NOMO-1 treated with dmso at 0.1 percent for 144 hours (cell line): ENCODE measurements at regions not wholly inside any gene's neighbourhood (a gene's known extent, or its start where the extent isn't known, plus 50 kb on each side); places are given as distances from the start of the nearest gene placed in this dataset.

ENCODE experiments used
- DNase-seq: peaks from one replicate; lab custom pipeline; 2025; ENCODE audit not compliant: unreplicated experiment; lab: John Stamatoyannopoulos, UW

DNA sequence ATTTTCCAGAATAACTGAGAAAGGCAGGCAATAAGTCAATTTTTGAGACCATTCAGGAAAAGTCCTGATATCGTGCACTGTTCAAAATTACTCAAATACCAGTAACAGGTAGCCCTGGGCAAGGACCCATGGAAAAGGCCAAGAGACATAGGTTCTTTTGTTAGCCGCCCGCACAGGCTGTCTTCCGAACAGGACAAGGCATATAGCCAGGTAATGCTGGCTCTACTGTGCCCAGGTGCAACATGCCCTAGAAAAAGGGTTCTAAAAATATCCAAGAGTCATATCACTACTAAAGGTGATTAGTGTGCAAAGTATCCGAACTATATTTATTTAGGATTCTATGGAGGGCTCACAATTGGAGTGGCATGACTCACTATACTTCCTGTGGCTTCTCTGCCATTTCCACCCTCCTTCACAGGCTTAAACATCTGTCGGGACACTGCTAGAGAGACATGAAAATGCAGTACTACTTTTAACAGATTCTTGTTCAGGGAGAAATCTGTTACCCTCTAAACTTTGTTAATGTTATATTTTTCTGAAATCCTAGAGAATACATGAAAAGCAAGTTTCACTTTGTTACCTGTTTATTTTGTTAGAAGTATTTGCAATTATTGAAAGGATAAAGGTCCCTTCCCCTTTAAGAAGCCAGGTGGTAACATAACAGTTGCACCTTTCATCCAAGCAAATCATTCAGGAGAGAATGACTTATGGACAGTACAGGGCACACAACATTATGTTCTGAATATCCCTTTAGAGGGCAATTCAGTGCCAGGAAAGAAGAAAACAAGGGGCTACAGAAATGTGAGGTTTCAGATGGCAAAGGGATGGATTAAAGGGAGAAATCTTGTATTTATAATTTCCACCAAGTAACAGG is 293.3 kb upstream of the THBS1 start:
- no peak for DNase-seq

DNA sequence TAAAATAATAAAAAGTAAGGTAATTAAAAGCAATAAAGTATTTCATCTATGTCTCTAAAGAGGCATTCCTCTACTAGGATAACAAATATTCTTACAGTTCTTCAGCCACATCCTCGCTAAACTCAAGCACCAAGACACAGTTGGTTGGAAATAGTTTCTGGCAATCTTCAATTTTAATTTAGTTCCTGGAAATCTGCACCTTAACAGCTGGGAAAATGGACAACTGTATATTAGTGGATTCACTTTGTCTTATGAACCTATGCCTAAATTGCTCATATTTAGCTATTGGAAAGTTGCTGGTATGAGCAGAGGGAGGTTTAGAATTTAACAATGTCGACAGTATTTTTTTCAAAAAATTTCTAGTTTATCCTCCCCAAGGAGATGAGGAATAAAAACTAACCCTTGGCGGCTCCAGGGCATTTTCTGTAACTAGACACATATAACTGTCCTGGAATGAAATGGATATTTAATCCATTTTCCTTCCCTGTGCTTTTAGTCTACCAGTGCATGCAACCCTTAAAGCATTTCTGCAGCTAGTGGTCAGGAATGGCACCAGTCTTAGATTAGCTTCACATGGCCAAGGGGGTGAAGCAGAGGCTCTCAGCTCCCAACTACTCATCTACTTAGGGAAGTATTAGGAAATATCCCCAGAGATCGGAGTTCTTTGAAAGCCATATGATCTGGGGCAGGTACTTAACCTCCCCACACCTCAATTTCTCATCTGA is 290.0 kb upstream of the THBS1 start:
- DNase-seq: no peak

DNA sequence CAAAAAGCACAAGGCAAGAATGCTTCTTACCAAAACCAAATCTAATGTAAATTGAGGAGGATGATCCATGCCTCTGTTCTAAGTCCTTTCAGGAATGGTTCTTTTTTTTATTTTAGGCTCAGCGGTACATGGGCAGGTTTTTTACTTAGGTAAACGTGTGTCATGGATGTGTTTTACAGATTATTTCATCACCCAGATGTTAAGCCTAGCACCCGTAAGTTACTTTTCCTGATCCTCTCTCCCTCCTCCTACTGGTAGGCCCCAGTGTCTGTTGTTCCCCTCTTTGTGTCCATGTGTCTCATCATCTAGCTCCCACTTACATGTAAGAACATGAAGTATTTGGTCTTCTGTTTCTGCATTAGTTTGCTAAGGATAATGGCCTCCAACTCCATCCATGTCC is 289.2 kb upstream of the THBS1 start:
- no peak for DNase-seq

DNA sequence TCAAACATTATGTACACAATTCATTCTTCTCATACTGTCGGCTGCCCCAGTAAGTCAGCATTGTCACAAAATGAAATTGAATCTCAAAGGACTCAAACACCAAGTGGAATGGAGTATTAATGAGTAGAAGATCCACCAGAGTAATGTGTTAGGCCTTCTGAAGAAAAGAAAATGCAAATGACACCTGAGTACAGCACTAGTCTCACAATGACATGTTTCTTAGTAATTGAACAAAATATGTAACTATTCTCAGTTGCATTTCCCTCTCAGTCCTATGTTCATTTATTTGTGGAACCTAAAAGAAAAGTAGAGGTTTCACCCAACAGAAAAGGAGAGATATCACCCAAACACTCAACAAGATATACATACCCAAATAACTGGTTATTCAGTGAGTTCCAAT is 283.9 kb upstream of the THBS1 start:
- no peak for DNase-seq

DNA sequence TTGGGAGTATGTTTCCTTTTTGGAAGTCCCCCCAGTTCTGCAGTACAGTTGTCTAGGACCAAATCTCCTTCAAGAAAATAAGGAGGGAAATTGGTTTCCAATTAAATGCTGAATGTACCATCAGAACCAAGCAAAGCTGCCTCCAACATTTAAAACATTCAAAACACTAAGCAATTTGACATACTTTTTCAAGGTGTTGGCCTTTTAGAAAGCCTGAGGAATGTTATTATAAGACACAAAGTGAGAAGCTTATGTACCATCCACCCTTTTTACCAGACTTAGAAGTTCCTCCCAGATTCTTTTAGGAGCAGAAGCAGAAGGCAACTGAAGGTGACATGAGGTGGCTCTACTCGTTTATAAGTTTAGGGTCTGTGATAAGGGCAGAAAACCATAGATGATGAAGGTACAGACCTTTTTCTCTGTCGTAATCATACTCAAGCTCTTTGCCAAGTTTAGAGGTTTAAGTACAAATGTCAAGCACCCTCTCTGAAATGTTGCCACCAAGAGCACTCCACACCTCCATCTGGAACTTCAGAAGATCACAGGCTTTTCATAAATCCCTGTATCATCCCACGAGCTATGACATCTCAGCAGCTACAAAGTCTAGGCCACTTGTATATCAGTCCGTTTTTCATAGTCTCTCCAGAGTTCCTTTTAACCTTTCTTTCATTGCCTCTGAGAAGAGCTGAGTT is 282.5 kb upstream of the THBS1 start:
- no peak for DNase-seq

DNA sequence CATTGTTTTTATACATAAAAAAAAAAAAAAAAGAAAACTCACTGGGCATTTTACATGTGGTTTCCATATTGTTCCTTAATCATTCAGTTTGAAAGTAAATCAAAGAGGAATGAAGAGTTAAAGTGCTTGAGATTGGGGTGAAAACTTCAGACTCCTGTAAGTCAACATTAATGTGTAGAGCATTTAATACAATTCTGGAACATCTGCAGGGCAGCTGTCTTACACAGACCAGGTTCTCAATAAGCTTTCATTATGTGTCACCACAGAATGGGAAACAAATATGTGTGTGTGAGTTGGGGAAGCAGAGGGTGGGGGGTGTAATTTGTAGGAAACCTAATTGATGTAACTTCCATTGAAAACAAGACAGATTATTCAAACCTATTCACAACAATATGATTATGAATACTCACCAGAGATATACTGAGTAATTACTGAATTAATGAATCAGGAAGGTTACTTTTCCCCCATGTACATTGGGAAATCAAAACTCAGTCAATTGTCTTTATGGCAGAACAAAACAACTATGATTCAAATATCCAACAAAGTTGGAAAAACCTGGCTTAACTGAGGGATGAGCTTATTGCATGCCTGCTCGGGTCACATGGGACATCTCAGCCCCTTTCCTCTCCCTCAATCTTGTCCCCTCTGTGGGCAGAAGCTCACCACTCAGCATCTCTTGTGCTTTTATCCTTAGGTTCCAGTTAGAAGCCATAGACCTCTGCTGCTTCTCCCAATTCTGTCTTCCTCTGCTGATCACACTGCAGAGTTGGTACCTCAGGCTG is 281.2 kb upstream of the THBS1 start:
- DNase-seq: no peak

DNA sequence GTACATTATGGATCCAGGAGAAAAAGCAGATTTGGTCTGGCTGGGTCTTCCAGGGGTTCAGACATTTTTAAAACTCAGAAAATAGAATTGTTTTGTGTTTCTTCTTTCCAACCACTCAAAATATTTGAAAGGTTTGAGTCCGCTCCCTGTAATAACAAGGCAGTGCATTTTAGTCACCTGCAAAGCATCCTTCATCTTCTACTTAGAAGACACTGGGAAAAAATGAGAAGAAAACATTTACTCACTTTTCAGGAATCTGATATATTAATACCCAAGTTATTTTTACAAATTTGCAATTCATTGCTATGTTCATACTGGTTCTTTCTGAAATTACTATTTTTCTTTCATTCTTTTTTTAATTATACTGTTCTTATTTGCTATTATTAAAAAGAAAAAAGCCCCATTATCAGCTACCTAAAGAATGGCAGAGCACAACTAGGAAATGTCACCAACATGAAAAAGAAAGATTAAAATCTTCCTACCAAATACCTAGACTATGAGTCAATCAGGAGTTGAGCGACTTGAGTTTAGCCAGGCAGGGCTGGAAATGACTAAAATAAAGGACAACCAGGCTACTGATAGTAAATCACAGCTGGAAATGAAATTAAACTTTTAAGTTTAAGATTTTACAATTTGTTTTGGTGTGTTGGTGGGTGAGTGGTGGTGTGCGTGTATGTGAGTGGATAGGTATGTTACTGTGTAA is 280.3 kb upstream of the THBS1 start:
- no peak for DNase-seq

DNA sequence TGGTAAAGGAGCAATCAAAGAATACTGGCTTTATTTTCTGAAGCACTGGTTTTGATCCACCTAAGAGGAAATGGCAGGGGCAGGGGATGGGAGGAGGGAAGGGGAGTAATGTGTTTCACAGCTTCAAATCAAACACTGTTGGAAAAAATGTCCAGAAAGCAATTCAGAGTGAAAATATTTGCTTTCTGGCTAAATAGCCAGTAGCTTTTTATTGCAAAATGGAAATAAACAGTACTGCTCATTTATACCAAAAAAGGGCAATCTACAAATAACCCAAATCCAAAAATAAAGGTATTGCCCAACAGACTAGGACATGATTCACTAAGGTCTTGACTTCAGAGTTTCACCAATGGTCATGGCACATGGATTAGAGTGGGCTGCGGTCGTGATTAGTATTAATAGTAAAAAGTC is 279.3 kb upstream of the THBS1 start:
- peak; percentile 12 for DNase-seq

DNA sequence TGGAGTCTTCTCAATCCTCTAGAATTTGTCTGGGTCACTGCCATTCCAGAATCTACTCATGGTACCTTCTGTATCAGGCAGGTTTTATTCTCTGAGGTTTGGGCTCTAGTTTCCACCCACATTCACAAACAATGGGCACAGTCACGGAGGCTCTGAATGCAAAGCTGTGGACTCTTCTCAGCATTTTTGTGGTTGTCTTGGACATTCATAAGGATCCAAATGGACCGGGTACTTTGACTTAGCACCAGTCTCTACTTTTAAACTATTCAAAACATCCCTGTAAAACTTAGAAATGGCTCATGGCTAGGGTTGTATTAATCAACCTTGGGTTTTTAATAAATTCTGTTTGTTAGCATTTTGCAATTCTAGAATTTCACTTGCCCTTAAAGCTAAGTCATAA is 277.9 kb upstream of the THBS1 start:
- no peak for DNase-seq

DNA sequence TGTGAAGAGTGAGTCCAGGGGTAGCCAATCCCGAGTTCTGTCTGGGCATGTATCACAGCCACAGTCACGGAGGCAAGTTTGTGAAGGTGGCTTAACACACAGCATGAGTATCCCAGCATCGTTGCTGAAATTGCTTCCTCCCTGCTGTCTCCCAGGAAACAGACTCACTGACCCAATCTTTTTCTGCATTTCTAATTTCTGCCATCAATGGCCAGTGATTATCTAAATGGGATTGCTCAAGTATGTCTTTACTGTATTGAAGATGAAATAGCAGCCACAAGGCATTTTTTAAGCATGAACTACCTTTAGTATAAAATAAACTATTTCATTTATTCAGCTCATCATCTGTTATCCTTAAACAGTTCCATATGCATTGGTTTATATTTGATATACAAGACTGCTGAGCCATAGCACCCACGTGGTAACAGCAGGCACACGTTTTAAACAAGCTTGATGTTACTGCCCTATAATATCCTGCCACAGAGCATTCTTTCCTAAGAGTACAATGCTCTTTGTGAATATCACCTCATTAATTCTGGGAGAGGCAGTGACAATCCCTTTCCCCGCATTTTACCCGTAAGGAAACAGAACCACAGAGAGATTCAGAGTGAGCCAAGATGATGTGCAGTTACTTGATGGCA is 276.6 kb upstream of the THBS1 start:
- no peak for DNase-seq

DNA sequence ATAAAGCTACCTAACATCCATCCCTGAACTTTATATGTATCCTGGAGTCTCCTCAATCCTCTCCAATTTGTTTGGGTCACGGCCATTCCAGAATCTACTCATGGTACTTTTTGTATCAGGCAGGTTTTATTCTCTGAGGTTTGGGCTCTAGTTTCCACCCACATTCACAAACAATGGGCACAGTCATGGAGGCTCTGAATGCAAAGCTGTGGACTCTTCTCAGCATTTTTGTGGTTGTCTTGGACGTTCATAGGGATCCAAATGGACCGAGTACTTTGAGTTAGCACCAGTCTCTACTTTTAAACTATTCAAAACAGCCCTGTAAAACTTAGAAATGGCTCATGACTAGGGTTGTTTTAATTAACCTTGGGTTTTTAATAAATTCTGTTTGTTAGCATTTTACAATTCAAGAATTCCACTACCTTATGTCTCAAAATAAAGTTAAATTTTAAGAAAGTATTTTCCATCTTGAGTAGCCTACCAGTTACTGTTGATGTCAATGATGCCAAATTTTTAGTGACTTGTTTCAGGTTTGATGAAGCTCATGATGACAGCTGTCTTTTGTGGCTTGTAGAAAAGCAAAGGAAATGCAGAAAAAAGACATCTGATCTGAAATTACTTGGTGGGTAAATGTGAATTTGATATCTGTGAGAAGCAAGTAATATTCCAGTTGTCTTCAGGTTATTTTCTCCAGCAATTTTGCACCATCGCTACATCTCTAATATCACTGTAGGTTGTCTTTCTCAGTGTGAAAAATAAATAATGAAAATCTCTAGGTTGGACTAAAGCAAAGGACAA is 275.7 kb upstream of the THBS1 start:
- DNase-seq: no peak

DNA sequence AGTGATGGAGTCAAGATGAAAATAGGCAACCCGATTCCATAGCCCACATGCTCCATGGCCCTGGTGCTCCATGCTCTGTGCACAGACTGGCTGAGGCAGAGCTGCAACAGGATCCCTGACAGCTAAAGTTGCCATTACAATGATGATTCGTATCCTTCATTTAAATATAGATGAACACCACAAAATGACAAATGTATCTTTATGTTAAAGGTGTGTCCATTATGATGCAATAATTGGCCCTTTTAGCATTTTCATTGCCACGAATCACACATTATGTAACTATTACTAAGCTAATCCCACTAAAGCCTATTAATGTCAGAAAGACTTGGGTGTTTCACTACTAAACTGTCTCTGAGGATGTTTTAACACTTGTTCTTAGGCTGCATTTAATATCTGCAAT is 270.2 kb upstream of the THBS1 start:
- DNase-seq: no peak

DNA sequence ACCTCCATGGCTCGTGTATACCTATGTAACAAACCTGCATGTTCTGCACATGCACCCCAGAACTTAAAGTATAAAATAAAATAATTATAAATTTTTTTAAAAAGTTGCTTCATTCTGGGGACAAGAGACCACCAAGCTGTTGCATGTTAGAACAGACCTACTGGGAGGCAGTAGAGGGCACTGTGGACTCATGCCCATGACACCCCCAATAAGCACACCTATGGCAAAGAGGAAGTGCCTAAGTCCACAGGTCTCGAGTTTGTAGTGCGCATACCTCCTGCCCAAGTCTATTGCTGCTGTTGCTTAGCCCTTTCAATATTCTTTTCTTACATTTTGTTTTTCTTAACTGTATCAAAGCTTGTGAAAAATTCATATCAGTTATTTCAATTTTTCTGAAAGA is 267.9 kb upstream of the THBS1 start:
- DNase-seq: peak; percentile 84

DNA sequence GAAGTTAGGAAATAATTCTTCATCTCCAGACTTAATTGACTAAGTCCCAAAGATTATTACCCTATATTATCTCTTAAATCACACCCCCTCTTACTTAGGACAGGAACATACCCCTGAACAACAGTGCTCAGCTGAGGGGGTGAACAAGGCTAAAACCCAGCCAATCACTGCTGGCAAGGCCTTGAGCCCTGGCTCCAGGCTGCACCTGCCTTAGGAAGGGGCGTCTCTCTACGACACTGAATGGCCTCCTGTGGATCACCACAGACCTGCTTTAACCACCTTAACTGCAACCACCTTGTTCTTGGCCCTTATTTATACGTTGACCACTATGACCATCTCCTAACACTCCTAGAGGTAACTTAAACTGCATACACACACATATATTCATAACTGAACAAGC is 267.4 kb upstream of the THBS1 start:
- peak; percentile 47 for DNase-seq

DNA sequence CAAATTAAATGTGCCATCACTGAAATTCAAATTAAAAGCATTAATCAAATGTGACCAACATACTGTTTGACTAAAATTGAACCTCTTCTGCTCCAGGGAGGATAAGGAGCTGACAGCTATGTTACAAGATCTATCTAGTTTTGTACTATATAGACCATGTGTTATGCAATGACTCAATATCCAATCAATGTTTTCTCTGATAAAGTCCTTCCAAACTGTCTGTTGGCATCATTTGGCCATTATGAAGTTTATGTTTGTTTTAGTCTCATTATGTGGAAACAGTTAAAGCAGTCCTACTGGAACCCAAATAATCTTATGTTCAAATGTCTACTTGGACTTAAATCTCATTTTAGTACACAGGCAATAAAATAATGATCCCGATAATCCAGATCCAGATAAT is 267.0 kb upstream of the THBS1 start:
- no peak for DNase-seq

DNA sequence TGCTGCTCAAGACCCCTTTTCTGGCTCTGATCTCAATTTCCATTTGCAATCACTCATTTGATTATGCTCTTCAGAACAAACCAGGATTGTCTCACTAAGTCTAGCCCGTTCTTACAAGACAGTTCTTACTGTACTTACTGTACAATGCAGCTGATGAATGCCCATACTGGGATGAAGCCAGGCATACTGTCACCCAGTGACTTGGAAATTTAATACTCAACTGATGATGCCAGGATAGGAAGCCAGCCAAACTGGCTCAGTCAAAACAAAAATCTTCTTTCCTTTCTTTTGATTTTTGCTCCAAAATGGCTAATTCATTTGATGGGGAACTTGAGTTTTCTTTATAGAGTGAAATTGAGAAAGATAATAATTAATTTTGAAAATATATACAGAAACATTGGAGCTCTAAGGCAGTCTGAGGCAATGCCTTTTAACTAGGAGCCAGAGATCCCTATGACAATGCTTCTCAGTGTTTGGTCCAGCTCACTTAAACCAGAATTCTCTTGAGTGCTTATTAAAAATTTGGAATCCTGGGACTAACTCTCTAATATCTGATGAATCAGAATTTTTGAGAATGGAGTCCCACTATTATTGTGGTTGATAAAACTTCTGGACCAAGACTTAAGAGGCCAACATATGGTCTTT is 265.6 kb upstream of the THBS1 start:
- no peak for DNase-seq

DNA sequence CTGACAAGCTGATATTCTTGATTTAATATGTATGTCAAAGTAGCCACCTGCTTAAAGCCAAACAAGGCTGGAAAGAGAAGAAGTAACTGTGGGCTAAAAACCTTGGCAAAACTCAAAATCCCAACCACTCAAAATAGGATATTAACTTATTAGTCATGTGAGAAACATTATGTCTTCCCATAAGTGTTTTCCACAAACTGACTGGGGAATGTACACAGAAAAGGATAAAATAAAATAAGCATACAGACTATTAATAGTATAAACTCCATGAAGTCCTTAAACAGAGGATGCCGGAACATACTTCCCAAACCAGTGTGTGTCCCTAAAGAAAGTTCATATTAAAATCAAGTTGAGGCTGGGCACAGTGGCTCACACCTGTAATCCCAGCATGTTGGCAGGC is 263.7 kb upstream of the THBS1 start:
- no peak for DNase-seq

DNA sequence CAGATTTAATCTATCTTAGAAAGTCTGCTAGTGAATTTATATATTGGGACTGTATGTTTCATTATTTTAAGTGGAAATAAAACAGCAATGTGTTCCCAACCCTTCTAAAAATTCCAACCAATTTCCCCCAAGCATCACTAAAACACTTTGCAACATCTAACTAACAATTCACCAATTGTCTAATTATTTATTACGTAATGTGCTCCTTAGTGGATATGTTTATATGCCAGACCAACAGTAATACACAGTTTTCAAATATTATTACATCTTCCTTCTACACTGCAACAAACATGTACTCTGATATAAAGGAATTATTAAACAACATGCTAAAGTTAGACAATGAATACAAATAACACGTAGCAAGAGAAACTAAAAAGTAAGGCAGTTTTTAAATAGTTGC is 262.6 kb upstream of the THBS1 start:
- DNase-seq: no peak

DNA sequence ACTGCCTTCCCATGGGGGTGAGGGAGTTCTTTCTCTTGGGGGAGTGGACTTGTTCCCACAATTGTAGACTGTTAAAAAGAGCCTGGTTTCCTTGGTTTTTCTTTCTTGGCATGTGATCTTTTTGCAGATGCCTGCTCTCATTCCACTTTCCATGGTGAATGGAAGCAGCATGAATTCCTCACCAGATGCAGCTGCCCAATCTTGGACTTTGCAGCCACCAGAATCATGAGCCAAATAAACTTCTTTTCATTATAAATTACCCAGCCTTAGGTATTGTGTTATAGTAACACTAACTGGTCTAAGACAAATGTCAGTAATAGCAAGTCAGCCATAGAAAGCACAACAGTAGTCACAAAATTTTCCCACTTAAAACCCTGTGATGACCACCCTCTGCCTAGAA is 260.5 kb upstream of the THBS1 start:
- DNase-seq: no peak
